Sigmoid colon (tissue), 3 donors: ENCODE measurements at regions not wholly inside any gene's neighbourhood (a gene's known extent, or its start where the extent isn't known, plus 50 kb on each side); places are given as distances from the start of the nearest gene placed in this dataset.

Experiments used
- POLR2A ChIP-seq, 2 donors: fragments of 450-650 bp; IDR thresholded peaks; one replicate each; pipeline ENCODE4 v1.6.1; 2016; ENCODE audit warnings: antibody characterized with exemption in 2 of 2, mild to moderate bottlenecking in 2 of 2, moderate library complexity in 2 of 2
- TF ChIP-seq, protein P1 (sequence below), 4 experiments: fragments of 450-650 bp in 3 of 4; fragments of 200-600 bp in 1 of 4; IDR thresholded peaks; one replicate each; pipeline ENCODE4 v1.5.1; 2016 to 2019; ENCODE audit warnings: antibody characterized with exemption in 4 of 4, mild to moderate bottlenecking in 3 of 4, moderate library complexity in 2 of 4

- TF ChIP-seq, protein P1, sequence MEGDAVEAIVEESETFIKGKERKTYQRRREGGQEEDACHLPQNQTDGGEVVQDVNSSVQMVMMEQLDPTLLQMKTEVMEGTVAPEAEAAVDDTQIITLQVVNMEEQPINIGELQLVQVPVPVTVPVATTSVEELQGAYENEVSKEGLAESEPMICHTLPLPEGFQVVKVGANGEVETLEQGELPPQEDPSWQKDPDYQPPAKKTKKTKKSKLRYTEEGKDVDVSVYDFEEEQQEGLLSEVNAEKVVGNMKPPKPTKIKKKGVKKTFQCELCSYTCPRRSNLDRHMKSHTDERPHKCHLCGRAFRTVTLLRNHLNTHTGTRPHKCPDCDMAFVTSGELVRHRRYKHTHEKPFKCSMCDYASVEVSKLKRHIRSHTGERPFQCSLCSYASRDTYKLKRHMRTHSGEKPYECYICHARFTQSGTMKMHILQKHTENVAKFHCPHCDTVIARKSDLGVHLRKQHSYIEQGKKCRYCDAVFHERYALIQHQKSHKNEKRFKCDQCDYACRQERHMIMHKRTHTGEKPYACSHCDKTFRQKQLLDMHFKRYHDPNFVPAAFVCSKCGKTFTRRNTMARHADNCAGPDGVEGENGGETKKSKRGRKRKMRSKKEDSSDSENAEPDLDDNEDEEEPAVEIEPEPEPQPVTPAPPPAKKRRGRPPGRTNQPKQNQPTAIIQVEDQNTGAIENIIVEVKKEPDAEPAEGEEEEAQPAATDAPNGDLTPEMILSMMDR (IDR thresholded peaks at IDR 0.05), result no peak
- no peak for TF ChIP-seq POLR2A (IDR thresholded peaks at IDR 0.05)
These were observed 1503.4 kb upstream of the WWC1 start for GRCh38 chr5:166788050-166788449.
